Activated naive CD4-positive, alpha-beta T cell treated with anti-CD3 and anti-CD28 coated beads for 36 hours (primary cell): ENCODE measurements at regions not wholly inside any gene's neighbourhood (a gene's known extent, or its start where the extent isn't known, plus 50 kb on each side); places are given as distances from the start of the nearest gene placed in this dataset.

Source experiments
- CTCF ChIA-PET: fragments of 350-600 bp; sonication (Branson Sonifier 250); formaldehyde crosslinking; loops from one replicate; lab custom pipeline; 2021; ENCODE audit warnings: antibody characterized with exemption; lab: Charles Lee
- DNase-seq: peaks from one replicate; pipeline ENCODE4 v3.0.0-alpha.2; 2020
- H3K27ac Mint-ChIP-seq: one replicate; pipeline ENCODE4 v1.8.0; 2021; ENCODE audit warnings: mild to moderate bottlenecking, mixed read lengths
- H3K27me3 Mint-ChIP-seq: one replicate; pipeline ENCODE4 v1.8.0; 2021; ENCODE audit warnings: low read depth, mixed read lengths
- H3K36me3 Mint-ChIP-seq: one replicate; pipeline ENCODE4 v1.8.0; 2021; ENCODE audit warnings: low read depth, mixed read lengths
- H3K4me1 Mint-ChIP-seq: one replicate; pipeline ENCODE4 v1.8.0; 2021; ENCODE audit warnings: low read depth, mixed read lengths
- H3K4me3 Mint-ChIP-seq: one replicate; pipeline ENCODE4 v1.8.0; 2021; ENCODE audit warnings: mild to moderate bottlenecking, moderate library complexity, mixed read lengths
- H3K9me3 Mint-ChIP-seq: one replicate; pipeline ENCODE4 v1.8.0; 2021; ENCODE audit warnings: mixed read lengths
- intact Hi-C: fragments of 100-400 bp; cut with micrococcal nuclease; formaldehyde crosslinking; loops from one replicate; pipeline ENCODE4 v1.15.1; 2023

DNA sequence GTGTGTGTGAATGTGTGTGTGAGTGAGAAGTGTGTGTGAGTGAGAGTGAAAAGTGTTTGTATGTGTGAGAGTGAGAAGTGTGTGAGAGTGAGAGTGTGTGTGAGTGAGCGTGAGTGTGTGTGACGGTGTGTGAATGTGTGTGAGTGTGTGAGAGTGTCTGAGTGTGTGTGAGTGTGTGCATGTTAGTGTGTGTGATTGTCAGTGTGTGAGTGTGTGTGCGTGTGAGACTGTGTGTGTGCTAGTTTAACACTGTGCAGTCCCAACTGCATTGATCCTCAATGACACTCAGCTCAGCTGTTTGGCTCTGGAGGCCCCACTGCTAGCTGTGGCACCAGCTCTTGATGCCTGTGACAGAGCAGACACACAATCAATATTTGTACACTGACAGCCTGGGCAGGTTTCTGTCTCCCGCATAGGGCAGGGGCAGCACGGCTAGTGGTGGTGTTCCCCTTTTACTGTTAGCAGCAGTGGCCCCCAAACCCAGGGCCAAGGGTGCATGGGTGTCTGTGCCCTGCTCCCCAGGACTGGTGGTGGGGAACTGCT, 135.0 kb downstream of the INHBB start:
- Mint-ChIP-seq H3K4me1 (no peaks in the 10 kb centered on the region), H3K27me3 (peaks cover 2% of the 10 kb centered on the region), H3K27ac (no peak overlapping the region), H3K36me3 (no peaks in the 10 kb centered on the region), H3K4me3 (no peak overlapping the region), H3K9me3 (no peaks in the 10 kb centered on the region)
- no peak for DNase-seq
- CTCF ChIA-PET = no interaction called here
- intact Hi-C loops = no loop called here

- CTCF ChIA-PET = no interaction called here
These were observed 135.7 kb downstream of the INHBB start for GRCh38 chr2:120481446-120482194.

DNA sequence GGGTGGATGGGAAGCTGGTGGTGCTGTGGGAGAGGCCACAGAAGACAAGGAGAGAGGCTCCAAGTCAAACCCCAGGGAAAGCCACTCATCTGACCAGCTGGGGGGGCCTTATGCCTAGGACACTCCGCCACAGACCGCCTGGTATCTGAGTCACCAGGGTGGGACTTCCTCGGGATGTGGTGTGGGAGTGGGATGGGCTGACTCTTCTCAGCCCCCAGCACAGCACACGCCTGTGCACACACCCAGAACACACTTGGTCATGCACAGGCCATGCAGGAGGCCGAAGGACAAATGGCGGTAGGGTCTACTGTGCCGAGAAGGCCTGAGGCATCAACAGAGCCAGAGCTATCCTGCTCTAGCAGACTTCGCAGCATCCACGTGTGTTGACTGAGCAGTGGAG, 136.4 kb downstream of the INHBB start:
- Mint-ChIP-seq H3K4me3 (no peak overlapping the region), H3K27me3 (peaks cover 2% of the 10 kb centered on the region), H3K9me3 (no peaks in the 10 kb centered on the region), H3K36me3 (no peaks in the 10 kb centered on the region), H3K4me1 (no peaks in the 10 kb centered on the region), H3K27ac (no peak overlapping the region)
- CTCF ChIA-PET = no interaction called here
- no peak for DNase-seq
- intact Hi-C loops = no loop called here

More at GRCh38 chr2:120481446-120482194, 135.7 kb downstream of the INHBB start:
- intact Hi-C loops = no loop called here
- Mint-ChIP-seq H3K27ac (no peak overlapping the region), H3K27me3 (peaks cover 2% of the 10 kb centered on the region), H3K4me3 (no peak overlapping the region), H3K9me3 (no peaks in the 10 kb centered on the region), H3K4me1 (no peaks in the 10 kb centered on the region), H3K36me3 (no peaks in the 10 kb centered on the region)
- DNase-seq = no peak

DNA sequence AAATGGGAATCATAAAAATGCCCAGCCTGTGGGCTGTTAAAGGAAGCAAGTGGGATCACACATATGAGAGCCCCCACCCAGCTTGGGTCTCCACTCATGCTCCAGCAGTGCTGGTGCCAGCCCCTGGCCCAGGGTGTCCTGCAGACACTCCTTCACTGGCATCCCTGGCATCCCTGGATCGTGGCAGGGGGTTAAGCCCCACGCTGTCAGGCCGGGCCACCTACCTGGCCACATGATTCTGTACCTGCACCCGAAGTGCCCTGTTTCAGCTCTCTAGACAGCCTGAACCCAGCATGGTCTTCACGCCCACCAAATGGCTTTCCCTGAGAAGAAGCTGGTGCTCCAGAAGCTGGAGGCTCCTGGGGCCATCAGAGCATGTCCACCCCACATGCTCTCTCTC, 137.4 kb downstream of the INHBB start:
- H3K27ac Mint-ChIP-seq = no peak overlapping the region
- no peaks in the 10 kb centered on the region for H3K36me3 Mint-ChIP-seq
- intact Hi-C loops = no loop called here
- H3K4me1 Mint-ChIP-seq = no peaks in the 10 kb centered on the region
- no peaks in the 10 kb centered on the region for H3K9me3 Mint-ChIP-seq
- no peak overlapping the region for H3K4me3 Mint-ChIP-seq
- no peak for DNase-seq
- peaks cover 2% of the 10 kb centered on the region for H3K27me3 Mint-ChIP-seq
- CTCF ChIA-PET = interaction anchor here (0.6 kb wide), 1 partner anchor 251 kb away, joined by 5 read pairs; no protein-coding TSS in a partner anchor

- CTCF ChIA-PET = no interaction called here
- H3K9me3 Mint-ChIP-seq = no peaks in the 10 kb centered on the region
- intact Hi-C loops = no loop called here
- no peak for DNase-seq
- H3K27me3 Mint-ChIP-seq = peaks cover 6% of the 10 kb centered on the region
- H3K4me1 Mint-ChIP-seq = no peaks in the 10 kb centered on the region
- H3K27ac Mint-ChIP-seq = no peak overlapping the region
- H3K4me3 Mint-ChIP-seq = no peak overlapping the region
- no peaks in the 10 kb centered on the region for H3K36me3 Mint-ChIP-seq
These were observed 139.2 kb downstream of the INHBB start for GRCh38 chr2:120485096-120485495.

DNA sequence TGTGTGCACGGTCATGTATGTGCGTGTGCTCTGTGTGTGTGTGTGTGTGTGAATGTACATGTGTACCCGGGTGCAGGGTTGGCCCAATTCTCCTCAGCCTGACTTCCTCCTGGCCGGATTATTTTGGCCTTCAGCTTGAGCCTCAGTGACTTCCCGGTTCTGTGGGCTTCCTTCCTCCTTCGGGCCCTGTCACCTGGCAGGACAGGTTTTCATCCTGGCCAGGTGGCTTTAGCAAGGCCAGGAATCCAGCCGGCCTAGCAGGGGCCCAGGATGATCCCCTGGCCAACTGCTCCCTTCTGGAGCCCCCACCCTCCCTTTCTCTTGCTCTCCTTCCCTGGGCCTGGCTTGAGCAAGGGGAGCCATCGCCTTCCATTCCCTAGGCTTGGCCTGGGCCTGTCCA, 140.5 kb downstream of the INHBB start:
- intact Hi-C loops = no loop called here
- CTCF ChIA-PET = no interaction called here
- peaks cover 6% of the 10 kb centered on the region for H3K27me3 Mint-ChIP-seq
- H3K4me1 Mint-ChIP-seq = no peaks in the 10 kb centered on the region
- no peaks in the 10 kb centered on the region for H3K36me3 Mint-ChIP-seq
- H3K27ac Mint-ChIP-seq = no peak overlapping the region
- no peaks in the 10 kb centered on the region for H3K9me3 Mint-ChIP-seq
- no peak overlapping the region for H3K4me3 Mint-ChIP-seq
- no peak for DNase-seq

GRCh38 chr2:120486946-120487345, 141.0 kb downstream of the INHBB start:
- CTCF ChIA-PET = interaction anchor here (0.7 kb wide), 1 partner anchor 16 kb away, joined by 3 read pairs; no protein-coding TSS in a partner anchor

DNA sequence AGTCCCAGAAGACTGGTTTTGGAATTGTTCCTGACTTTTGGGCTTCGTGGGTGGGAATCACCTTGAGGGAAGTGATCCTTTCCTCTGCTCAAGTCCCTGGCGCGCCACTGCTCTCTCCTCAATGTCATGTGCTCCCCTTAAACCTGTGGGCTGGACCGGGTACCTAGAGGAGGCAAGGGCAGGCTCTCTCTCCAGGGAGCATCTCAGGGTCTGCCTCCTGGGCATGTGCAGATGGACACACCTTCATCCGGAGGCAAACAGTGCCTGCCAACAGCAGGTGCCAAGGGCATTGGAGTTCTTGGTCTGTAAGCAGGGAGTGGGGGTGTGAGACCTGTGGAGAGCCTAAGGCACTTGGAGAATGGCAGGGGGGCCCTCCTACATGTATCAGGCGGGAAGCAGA, 142.6 kb downstream of the INHBB start:
- intact Hi-C loops = no loop called here
- H3K27me3 Mint-ChIP-seq = peaks cover 6% of the 10 kb centered on the region
- DNase-seq = no peak
- no peaks in the 10 kb centered on the region for H3K4me1 Mint-ChIP-seq
- no peaks in the 10 kb centered on the region for H3K36me3 Mint-ChIP-seq
- H3K4me3 Mint-ChIP-seq = no peak overlapping the region
- no peak overlapping the region for H3K27ac Mint-ChIP-seq
- H3K9me3 Mint-ChIP-seq = no peaks in the 10 kb centered on the region
- CTCF ChIA-PET = no interaction called here

More at GRCh38 chr2:120486946-120487345, 141.0 kb downstream of the INHBB start:
- intact Hi-C loops = no loop called here
- DNase-seq = no peak
- Mint-ChIP-seq H3K36me3 (no peaks in the 10 kb centered on the region), H3K4me3 (no peak overlapping the region), H3K27ac (no peak overlapping the region), H3K4me1 (no peaks in the 10 kb centered on the region), H3K9me3 (no peaks in the 10 kb centered on the region), H3K27me3 (peaks cover 6% of the 10 kb centered on the region)

- Mint-ChIP-seq H3K9me3 (no peaks in the 10 kb centered on the region), H3K27ac (no peak overlapping the region), H3K4me3 (no peak overlapping the region), H3K36me3 (no peaks in the 10 kb centered on the region), H3K4me1 (no peaks in the 10 kb centered on the region), H3K27me3 (peaks cover 6% of the 10 kb centered on the region)
- CTCF ChIA-PET = no interaction called here
- no peak for DNase-seq
- intact Hi-C loops = no loop called here
These were observed 143.1 kb downstream of the INHBB start for GRCh38 chr2:120489023-120489422.

DNA sequence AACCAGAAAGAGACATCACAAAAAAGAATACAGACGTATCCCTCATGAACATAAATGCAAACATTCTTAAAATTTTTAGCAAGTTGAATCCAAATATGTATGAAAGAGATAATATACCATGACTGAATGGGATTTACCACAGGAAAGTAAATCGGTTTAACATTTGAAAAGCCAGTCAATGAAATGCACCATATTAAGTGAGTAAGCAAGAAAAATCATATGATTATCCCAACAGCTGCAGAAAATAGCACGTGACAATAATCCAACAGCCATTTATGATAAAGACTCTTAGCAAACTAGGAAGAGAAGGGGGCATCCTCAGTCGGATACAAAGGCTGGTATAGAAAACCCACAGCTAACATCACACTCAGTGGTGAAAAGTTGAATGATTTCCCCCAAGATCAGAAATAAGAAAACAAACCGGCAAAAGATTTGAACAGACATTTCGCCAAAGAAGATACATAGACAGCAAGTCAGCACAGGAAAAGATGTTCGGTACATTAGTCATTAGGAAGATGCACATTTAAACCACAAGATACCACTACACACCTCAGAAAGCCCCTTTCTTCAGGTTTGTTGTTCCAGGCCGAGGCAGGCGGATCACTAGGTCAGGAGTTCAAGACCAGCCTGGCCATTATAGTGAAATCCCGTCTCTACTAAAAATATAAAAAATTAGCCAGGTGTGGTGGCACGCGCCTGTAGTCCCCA, 144.3 kb downstream of the INHBB start:
- intact Hi-C loops = no loop called here
- CTCF ChIA-PET = no interaction called here
- H3K4me1 Mint-ChIP-seq = no peaks in the 10 kb centered on the region

DNA sequence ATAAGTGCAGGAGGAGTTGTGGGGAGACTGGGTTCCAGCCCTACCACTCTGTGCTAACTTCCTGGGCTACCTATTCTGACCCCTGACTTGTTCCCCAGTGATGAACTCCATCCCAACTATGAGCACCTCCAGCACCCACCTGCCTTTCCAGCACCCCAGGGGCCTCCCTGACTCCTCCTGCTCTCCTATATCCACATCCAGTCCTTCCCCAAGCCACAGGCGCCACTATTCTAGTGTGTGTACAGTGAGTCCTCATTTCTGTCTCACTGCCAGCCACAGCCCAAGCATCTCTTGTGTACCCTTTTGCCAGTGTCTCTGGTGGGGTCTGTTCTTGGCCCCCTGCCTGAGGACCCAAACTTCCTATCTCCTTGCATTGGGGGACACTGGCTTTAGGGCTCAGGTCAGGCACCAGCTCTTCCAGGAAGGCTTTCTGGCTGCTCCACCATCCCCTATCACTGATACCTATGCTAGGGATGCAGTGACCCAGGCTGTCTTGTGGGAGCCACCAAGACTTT, 145.2 kb downstream of the INHBB start:
- H3K4me1 Mint-ChIP-seq = no peaks in the 10 kb centered on the region
- peaks cover 4% of the 10 kb centered on the region for H3K27me3 Mint-ChIP-seq
- H3K4me3 Mint-ChIP-seq = no peak overlapping the region
- DNase-seq = no peak
- H3K27ac Mint-ChIP-seq = no peak overlapping the region
- H3K9me3 Mint-ChIP-seq = no peaks in the 10 kb centered on the region
- CTCF ChIA-PET = no interaction called here
- no peaks in the 10 kb centered on the region for H3K36me3 Mint-ChIP-seq
- intact Hi-C loops = no loop called here

More for the DNA sequence above, 144.3 kb downstream of the INHBB start:
- Mint-ChIP-seq H3K9me3 (no peaks in the 10 kb centered on the region), H3K4me3 (no peak overlapping the region), H3K36me3 (no peaks in the 10 kb centered on the region), H3K27ac (no peak overlapping the region), H3K27me3 (peaks cover 6% of the 10 kb centered on the region)
- DNase-seq = no peak

DNA sequence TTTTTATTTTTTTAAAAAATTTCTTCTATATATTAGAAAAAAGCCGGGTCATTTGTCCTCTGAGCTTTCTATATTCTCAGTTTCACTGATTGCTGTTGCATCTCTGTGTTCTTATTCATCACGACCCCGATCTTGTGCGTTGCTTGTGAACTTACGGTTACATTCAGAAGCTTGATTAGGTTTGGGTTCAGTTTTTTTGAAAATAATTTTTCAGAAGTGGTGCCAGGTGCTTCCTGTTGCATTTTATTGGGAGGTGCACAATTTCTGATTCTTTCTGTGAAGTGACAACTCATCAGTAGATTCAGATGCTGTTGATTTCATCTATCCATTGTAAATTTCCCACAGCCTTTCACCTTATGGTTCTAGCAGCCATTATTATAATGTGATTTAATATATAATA, 147.3 kb downstream of the INHBB start:
- H3K36me3 Mint-ChIP-seq = no peaks in the 10 kb centered on the region
- CTCF ChIA-PET = no interaction called here
- DNase-seq = no peak
- H3K27me3 Mint-ChIP-seq = peaks cover 4% of the 10 kb centered on the region
- no peak overlapping the region for H3K27ac Mint-ChIP-seq
- H3K9me3 Mint-ChIP-seq = no peaks in the 10 kb centered on the region
- H3K4me1 Mint-ChIP-seq = no peaks in the 10 kb centered on the region
- no peak overlapping the region for H3K4me3 Mint-ChIP-seq
- intact Hi-C loops = no loop called here
